ENCODE measurements at regions not wholly inside any gene's neighbourhood (a gene's known extent, or its start where the extent isn't known, plus 50 kb on each side); places are given as distances from the start of the nearest gene placed in this dataset.

- no peak for TF ChIP-seq ZNF462 (CRISPR knock-in tag; IDR thresholded peaks at IDR 0.05)
These were observed 150.3 kb upstream of the SOX2 start (continued) for GRCh38 chr3:181561139-181562031.

- no peaks in the 10 kb centered on the region for H3K36me3 ChIP-seq (ENCODE audit: insufficient read depth)
- no peaks in the 10 kb centered on the region for H3K27me3 ChIP-seq (ENCODE audit: insufficient read depth)
- no peaks in the 10 kb centered on the region for H3K79me2 ChIP-seq (replicated peaks; ENCODE audit: insufficient read depth)
- H3K4me3 ChIP-seq: no peak overlapping the region
- no peaks in the 10 kb centered on the region for H3K9me2 ChIP-seq (ENCODE audit: insufficient read depth)
- H3K27ac Mint-ChIP-seq: no peak overlapping the region
- no peak overlapping the region for H3K4me3 Mint-ChIP-seq
- peaks cover 2% of the 10 kb centered on the region; the same call in 1 of the 3 replicates for H3K4me1 Mint-ChIP-seq
- H3K9me3 Mint-ChIP-seq: no peaks in the 10 kb centered on the region
- H3K4me2 ChIP-seq: no peak overlapping the region
- DNase-seq (ENCODE audit: low spot score) (no peak), ATAC-seq (no peak)
- H2AFZ ChIP-seq: no peak overlapping the region
- H3K36me3 Mint-ChIP-seq (ENCODE audit: low read depth): no peaks in the 10 kb centered on the region
- H3K4me1 ChIP-seq (ENCODE audit: insufficient read depth): peaks cover 6% of the 10 kb centered on the region
- peaks cover 7% of the 10 kb centered on the region for H3K27me3 Mint-ChIP-seq (ENCODE audit: insufficient read depth, low read depth, poor library complexity)
- no peaks in the 10 kb centered on the region for H3F3A ChIP-seq (replicated peaks; ENCODE audit: low read depth)
- H3K27ac ChIP-seq (ENCODE audit: low read depth): no peak overlapping the region
- H4K20me1 ChIP-seq (replicated peaks; ENCODE audit: insufficient read depth): no peaks in the 10 kb centered on the region
- TF ChIP-seq JUNB (IDR thresholded peaks at IDR 0.05; ENCODE audit: unreplicated experiment) (no peak), POLR2AphosphoS5 (IDR thresholded peaks at IDR 0.05; ENCODE audit: low read depth) (no peak), EZH2 (IDR thresholded peaks at IDR 0.05; ENCODE audit: low read depth, unreplicated experiment) (no peak), CREB1 (CRISPR knock-in tag; IDR thresholded peaks at IDR 0.05; ENCODE audit: low read depth) (no peak), NANOG (IDR thresholded peaks at IDR 0.05; ENCODE audit: borderline replicate concordance) (no peak), STAT1 (IDR thresholded peaks at IDR 0.05; ENCODE audit: unreplicated experiment) (no peak), CTCF (conservative IDR thresholded peaks at IDR 0.05; ENCODE audit: low read depth in 2 of 2) (no peak), ETS1 (IDR thresholded peaks at IDR 0.05) (no peak), REST (IDR thresholded peaks at IDR 0.05; ENCODE audit: unreplicated experiment) (no peak)
These were observed 152.9 kb upstream of the SOX2 start for GRCh38 chr3:181558870-181559269.

All from GM23338 (cell line).